Upper lobe of left lung (tissue), 6 donors: ENCODE measurements at regions not wholly inside any gene's neighbourhood (a gene's known extent, or its start where the extent isn't known, plus 50 kb on each side); places are given as distances from the start of the nearest gene placed in this dataset.

Experiments used
- ATAC-seq, 2 donors: fragments of 200-7000 bp; cut with Tn5 transposase; one replicate each; pipeline ENCODE4 v1.9.1; 2022; ENCODE audit warnings: mild to moderate bottlenecking in 2 of 2, moderate library complexity in 2 of 2; ENCODE audit not compliant: low FRiP score in 2 of 2
- DNase-seq, 2 donors: peaks; one replicate each; pipeline ENCODE4 v3.0.0-alpha.2; 2019 to 2020
- H3K27ac ChIP-seq, 4 donors: fragments of 200-600 bp; sonication (generic); one replicate each; pipeline ENCODE4 v1.5.1; 2016 to 2019
- H3K27me3 ChIP-seq, 4 donors: fragments of 200-600 bp; sonication (generic); one replicate each; pipeline ENCODE4 v1.5.1; 2017 to 2019
- H3K36me3 ChIP-seq, 4 donors: fragments of 200-600 bp; sonication (generic); one replicate each; pipeline ENCODE4 v1.5.1; 2016 to 2019
- H3K4me1 ChIP-seq, 4 donors: fragments of 200-600 bp; sonication (generic); one replicate each; pipeline ENCODE4 v1.5.1; 2018 to 2019
- H3K4me3 ChIP-seq, 4 donors: fragments of 200-600 bp; sonication (generic); one replicate each; pipeline ENCODE4 v1.5.1; 2017 to 2019; ENCODE audit warnings: mild to moderate bottlenecking in 2 of 4, moderate library complexity in 1 of 4
- H3K9me3 ChIP-seq, 4 donors: fragments of 200-600 bp; sonication (generic); one replicate each; pipeline ENCODE4 v1.5.1; 2018 to 2019
- EP300 ChIP-seq, 4 donors: sonication (generic); formaldehyde crosslinking; IDR thresholded peaks; one replicate each; pipeline ENCODE4 v1.5.1; 2017; ENCODE audit warnings: antibody characterized with exemption in 4 of 4, control low read depth in 2 of 4
- POLR2A ChIP-seq, 4 donors: fragments of 450-650 bp; IDR thresholded peaks; one replicate each; pipeline ENCODE4 v1.5.1; 2016 to 2017; ENCODE audit warnings: antibody characterized with exemption in 4 of 4, mild to moderate bottlenecking in 2 of 4
- POLR2AphosphoS5 ChIP-seq, 2 donors: sonication (generic); formaldehyde crosslinking; IDR thresholded peaks; one replicate each; pipeline ENCODE4 v1.5.1; 2017; ENCODE audit warnings: antibody characterized with exemption in 2 of 2
- WGBS, 2 donors: methylation state at CpG; one replicate each; pipeline ENCODE4 v1.1.5; 2017 to 2018; 5-methylcytosine and 5-hydroxymethylcytosine counted together
- TF ChIP-seq, protein P1 (sequence below), 6 experiments: fragments of 450-650 bp in 4 of 6; fragments of 200-600 bp in 2 of 6; sonication (generic) in 2 of 6; IDR thresholded peaks; one replicate each; pipeline ENCODE4 v1.5.1; 2016 to 2019; ENCODE audit warnings: antibody characterized with exemption in 6 of 6
- donor health status: DM: no; HTN: no; CAD: no; lungs with moderate emphysema.
- donor health status: DM: no; HTN: yes; CAD: no; lungs with severe emphysema.

DNA sequence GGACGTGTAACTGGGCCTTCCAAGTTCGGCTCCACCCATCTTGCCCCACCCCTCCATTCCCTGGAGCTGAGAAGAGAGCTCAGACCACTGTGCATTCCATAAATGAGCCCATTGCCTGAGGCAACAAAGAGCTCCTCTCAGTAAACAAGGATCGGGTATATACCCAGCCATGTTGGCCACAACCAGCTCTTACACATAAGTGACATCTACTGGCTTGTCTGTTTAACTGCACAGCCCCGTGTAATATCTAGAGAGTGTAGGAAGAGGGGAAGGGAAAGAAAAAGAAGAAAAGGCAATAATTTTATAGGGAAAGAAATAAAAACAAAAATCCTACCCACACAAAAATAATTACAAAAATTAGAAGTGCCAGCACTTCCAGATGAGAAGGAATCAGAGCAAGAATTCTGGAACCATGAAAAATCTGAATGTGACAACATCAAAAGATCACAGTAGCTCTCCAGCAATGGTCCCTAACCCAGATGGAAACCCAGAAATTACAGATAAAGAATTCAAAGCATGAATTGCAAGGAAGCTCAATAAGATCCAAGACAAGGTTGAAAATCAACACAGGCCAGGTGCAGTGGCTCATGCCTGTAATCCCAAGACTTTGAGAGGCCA is 308.1 kb downstream of the RPAP3 start:
- Histone ChIP-seq H3K4me1 (peaks cover 6 to 9% (median 8%) of the 10 kb centered on the region in 4 donors), H3K27me3 (no peaks in the 10 kb centered on the region), H3K27ac (no peak overlapping the region), H3K36me3 (no peaks in the 10 kb centered on the region), H3K9me3 (peaks cover 0 to 7% (median 5%) of the 10 kb centered on the region in 4 donors), H3K4me3 (no peak overlapping the region)
- TF ChIP-seq, protein P1, sequence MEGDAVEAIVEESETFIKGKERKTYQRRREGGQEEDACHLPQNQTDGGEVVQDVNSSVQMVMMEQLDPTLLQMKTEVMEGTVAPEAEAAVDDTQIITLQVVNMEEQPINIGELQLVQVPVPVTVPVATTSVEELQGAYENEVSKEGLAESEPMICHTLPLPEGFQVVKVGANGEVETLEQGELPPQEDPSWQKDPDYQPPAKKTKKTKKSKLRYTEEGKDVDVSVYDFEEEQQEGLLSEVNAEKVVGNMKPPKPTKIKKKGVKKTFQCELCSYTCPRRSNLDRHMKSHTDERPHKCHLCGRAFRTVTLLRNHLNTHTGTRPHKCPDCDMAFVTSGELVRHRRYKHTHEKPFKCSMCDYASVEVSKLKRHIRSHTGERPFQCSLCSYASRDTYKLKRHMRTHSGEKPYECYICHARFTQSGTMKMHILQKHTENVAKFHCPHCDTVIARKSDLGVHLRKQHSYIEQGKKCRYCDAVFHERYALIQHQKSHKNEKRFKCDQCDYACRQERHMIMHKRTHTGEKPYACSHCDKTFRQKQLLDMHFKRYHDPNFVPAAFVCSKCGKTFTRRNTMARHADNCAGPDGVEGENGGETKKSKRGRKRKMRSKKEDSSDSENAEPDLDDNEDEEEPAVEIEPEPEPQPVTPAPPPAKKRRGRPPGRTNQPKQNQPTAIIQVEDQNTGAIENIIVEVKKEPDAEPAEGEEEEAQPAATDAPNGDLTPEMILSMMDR (IDR thresholded peaks at IDR 0.05) = peak; percentile 20 to 60 (median 46)
- no peak for TF ChIP-seq POLR2A (IDR thresholded peaks at IDR 0.05)
- DNase-seq (no peak), ATAC-seq (peak in 1 of 2 donors; percentile 81)
- WGBS, 2 donors = 62 to 65% methylated on average over 4 of the region's 4 CpGs

DNA sequence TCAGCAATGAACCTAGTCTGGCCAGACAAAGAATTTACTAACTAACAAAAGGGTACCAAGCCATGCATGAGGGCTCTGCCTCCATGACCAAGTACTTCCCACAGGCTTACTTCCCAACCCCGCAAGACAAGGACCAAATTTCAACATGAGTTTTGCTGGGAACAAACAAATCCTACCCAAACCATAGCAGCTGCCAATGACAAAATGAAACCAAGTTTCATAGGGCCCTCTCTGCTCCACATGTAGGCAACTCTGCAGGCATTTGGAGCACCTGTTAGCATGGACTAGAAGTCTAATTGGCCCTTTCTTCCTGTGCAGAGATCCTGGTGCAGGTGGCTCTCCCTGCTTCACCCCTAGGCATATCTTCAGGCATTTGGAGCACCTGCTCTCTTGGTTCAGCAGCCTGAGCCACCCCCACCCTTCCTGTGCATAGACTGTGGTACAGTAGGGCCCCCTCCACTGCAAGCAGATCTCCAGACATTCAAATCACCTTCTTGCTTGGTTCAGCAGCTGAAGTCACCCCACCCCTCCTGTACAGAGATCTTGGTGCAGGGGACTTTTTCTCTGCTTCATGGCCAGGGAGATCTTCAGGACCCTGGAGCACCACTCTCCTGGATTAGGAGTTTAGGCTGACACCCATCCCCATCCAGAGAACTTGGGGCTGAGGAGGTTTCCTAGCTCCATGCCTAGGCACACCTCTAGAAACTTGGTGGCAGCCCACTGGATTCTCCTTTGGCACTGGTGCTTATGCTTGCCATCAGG is 308.7 kb downstream of the RPAP3 start:
- Histone ChIP-seq H3K4me1 (peaks cover 9 to 11% (median 10%) of the 10 kb centered on the region in 4 donors), H3K27ac (no peak overlapping the region), H3K36me3 (no peaks in the 10 kb centered on the region), H3K27me3 (no peaks in the 10 kb centered on the region), H3K9me3 (peaks cover 0 to 7% (median 5%) of the 10 kb centered on the region in 4 donors), H3K4me3 (no peak overlapping the region)
- WGBS, 2 donors = 88 to 91% methylated on average over 1 of the region's 1 CpG
- DNase-seq (no peak), ATAC-seq (no peak)
- no peak for TF ChIP-seq POLR2AphosphoS5 (IDR thresholded peaks at IDR 0.05)
- no peak for TF ChIP-seq EP300 (IDR thresholded peaks at IDR 0.05)
- TF ChIP-seq, protein P1 (IDR thresholded peaks at IDR 0.05) = no peak
- no peak for TF ChIP-seq POLR2A (IDR thresholded peaks at IDR 0.05)

DNA sequence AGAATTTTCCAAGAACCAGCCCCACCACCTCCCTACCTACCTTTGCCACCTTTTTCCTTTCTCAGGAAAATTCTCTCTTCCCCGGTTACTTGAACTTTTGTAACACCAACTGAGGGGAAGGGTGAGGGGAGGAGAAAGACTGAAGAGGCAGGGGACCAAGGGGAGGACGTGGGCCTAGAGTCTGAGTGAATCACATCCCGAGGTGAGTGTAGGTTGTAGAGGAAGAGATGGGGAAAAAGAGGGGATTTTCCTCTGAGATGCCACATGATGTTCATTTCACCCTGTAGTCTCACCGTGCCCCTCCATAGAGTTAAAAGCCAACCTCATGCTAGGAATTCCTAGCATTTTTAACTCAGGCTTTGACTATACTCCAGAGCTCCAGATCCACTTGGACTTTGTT is 311.8 kb downstream of the RPAP3 start:
- H3K27ac ChIP-seq = peak overlapping the region in 1 of 4 donors; percentile 28
- TF ChIP-seq POLR2A (IDR thresholded peaks at IDR 0.05) (no peak), EP300 (IDR thresholded peaks at IDR 0.05) (no peak), POLR2AphosphoS5 (IDR thresholded peaks at IDR 0.05) (no peak)
- TF ChIP-seq, protein P1 (IDR thresholded peaks at IDR 0.05) = no peak

DNA sequence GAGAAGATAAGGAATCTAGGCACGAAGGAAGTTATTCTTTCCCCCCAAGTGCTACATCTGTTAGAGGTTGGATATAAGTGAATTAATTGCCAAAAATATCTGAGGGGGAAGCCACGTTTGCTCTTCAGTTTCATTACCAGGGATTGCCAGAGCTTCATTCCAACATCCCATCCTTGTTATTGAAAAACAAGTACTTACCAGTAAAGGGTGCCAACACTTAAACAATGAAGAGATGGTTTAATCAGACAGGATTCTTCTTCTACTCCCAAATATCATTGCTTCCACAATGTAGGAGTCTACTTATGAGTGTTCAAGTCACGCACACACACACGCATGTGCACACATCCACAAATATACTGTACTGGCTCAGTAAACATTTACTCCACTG is 312.4 kb downstream of the RPAP3 start:
- WGBS, 2 donors = 40% methylated on average over 4 of the region's 4 CpGs
- no peak overlapping the region for H3K4me3 ChIP-seq
- DNase-seq (no peak), ATAC-seq (no peak)
- no peak for TF ChIP-seq EP300 (IDR thresholded peaks at IDR 0.05)
- peaks cover 9 to 11% (median 10%) of the 10 kb centered on the region in 4 donors for H3K4me1 ChIP-seq
- H3K27me3 ChIP-seq = no peaks in the 10 kb centered on the region
- peaks cover 0 to 7% (median 5%) of the 10 kb centered on the region in 4 donors for H3K9me3 ChIP-seq
- peak overlapping the region in 2 of 4 donors; percentile 10 to 28 for H3K27ac ChIP-seq
- no peaks in the 10 kb centered on the region for H3K36me3 ChIP-seq

More for the DNA sequence above, 311.8 kb downstream of the RPAP3 start:
- WGBS, 2 donors = 63 to 65% methylated on average over 4 of the region's 4 CpGs
- Histone ChIP-seq H3K9me3 (peaks cover 0 to 7% (median 5%) of the 10 kb centered on the region in 4 donors), H3K36me3 (no peaks in the 10 kb centered on the region), H3K4me3 (no peak overlapping the region), H3K4me1 (peaks cover 9 to 11% (median 10%) of the 10 kb centered on the region in 4 donors), H3K27me3 (no peaks in the 10 kb centered on the region)
- no peak for DNase-seq
- no peak for ATAC-seq

GRCh38 chr12:47391566-47391965 is 311.8 kb upstream of the AMIGO2 start:
- peak overlapping the region in 1 of 4 donors; percentile 12 for H3K27ac ChIP-seq
- ATAC-seq = no peak
- H3K4me1 ChIP-seq = peaks cover 9 to 11% (median 10%) of the 10 kb centered on the region in 4 donors
- no peak overlapping the region for H3K4me3 ChIP-seq
- no peaks in the 10 kb centered on the region for H3K36me3 ChIP-seq
- H3K9me3 ChIP-seq = no peaks in the 10 kb centered on the region
- DNase-seq = peak in 1 of 2 donors; percentile 7
- 81 to 91% methylated on average over 6 to 7 of the region's 7 CpGs for WGBS, 2 donors
- TF ChIP-seq, protein P1 (IDR thresholded peaks at IDR 0.05) = no peak
- TF ChIP-seq EP300 (IDR thresholded peaks at IDR 0.05) (no peak), POLR2AphosphoS5 (IDR thresholded peaks at IDR 0.05) (no peak), POLR2A (IDR thresholded peaks at IDR 0.05) (no peak)
- no peaks in the 10 kb centered on the region for H3K27me3 ChIP-seq
